Activated naive CD4-positive, alpha-beta T cell treated with anti-CD3 and anti-CD28 coated beads for 36 hours (primary cell): ENCODE measurements at regions not wholly inside any gene's neighbourhood (a gene's known extent, or its start where the extent isn't known, plus 50 kb on each side); places are given as distances from the start of the nearest gene placed in this dataset.

Experiments
- CTCF ChIA-PET: fragments of 350-600 bp; sonication (Branson Sonifier 250); formaldehyde crosslinking; loops from one replicate; lab custom pipeline; 2021; ENCODE audit warnings: antibody characterized with exemption; lab: Charles Lee
- DNase-seq: peaks from one replicate; pipeline ENCODE4 v3.0.0-alpha.2; 2020
- H3K27ac Mint-ChIP-seq: one replicate; pipeline ENCODE4 v1.8.0; 2021; ENCODE audit warnings: mild to moderate bottlenecking, mixed read lengths
- H3K27me3 Mint-ChIP-seq: one replicate; pipeline ENCODE4 v1.8.0; 2021; ENCODE audit warnings: low read depth, mixed read lengths
- H3K36me3 Mint-ChIP-seq: one replicate; pipeline ENCODE4 v1.8.0; 2021; ENCODE audit warnings: low read depth, mixed read lengths
- H3K4me1 Mint-ChIP-seq: one replicate; pipeline ENCODE4 v1.8.0; 2021; ENCODE audit warnings: low read depth, mixed read lengths
- H3K4me3 Mint-ChIP-seq: one replicate; pipeline ENCODE4 v1.8.0; 2021; ENCODE audit warnings: mild to moderate bottlenecking, moderate library complexity, mixed read lengths
- H3K9me3 Mint-ChIP-seq: one replicate; pipeline ENCODE4 v1.8.0; 2021; ENCODE audit warnings: mixed read lengths
- intact Hi-C: fragments of 100-400 bp; cut with micrococcal nuclease; formaldehyde crosslinking; loops from one replicate; pipeline ENCODE4 v1.15.1; 2023

GRCh38 chr16:6031102-6031501 lies 933.5 kb upstream of the EEF2KMT start:
- Mint-ChIP-seq H3K36me3 (no peaks in the 10 kb centered on the region), H3K4me1 (no peaks in the 10 kb centered on the region), H3K27ac (no peak overlapping the region), H3K27me3 (no peaks in the 10 kb centered on the region), H3K9me3 (peaks cover 6% of the 10 kb centered on the region), H3K4me3 (no peak overlapping the region)
- no peak for DNase-seq
- CTCF ChIA-PET, result no interaction called here
- intact Hi-C loops, result no loop called here

GRCh38 chr16:6027733-6028132 lies 930.1 kb upstream of the EEF2KMT start:
- H3K27me3 Mint-ChIP-seq, result peaks cover 1% of the 10 kb centered on the region
- peaks cover 2% of the 10 kb centered on the region for H3K9me3 Mint-ChIP-seq
- no peak overlapping the region for H3K4me3 Mint-ChIP-seq
- CTCF ChIA-PET, result no interaction called here
- intact Hi-C loops, result no loop called here
- no peak for DNase-seq
- H3K36me3 Mint-ChIP-seq, result no peaks in the 10 kb centered on the region
- H3K4me1 Mint-ChIP-seq, result no peaks in the 10 kb centered on the region
- H3K27ac Mint-ChIP-seq, result no peak overlapping the region

- CTCF ChIA-PET, result interaction anchor here (0.6 kb wide), 1 partner anchor 13 kb away, joined by 3 read pairs; no protein-coding TSS in a partner anchor
- no peak overlapping the region for H3K4me3 Mint-ChIP-seq
These were observed 925.9 kb upstream of the EEF2KMT start for GRCh38 chr16:6023449-6023848.

DNA sequence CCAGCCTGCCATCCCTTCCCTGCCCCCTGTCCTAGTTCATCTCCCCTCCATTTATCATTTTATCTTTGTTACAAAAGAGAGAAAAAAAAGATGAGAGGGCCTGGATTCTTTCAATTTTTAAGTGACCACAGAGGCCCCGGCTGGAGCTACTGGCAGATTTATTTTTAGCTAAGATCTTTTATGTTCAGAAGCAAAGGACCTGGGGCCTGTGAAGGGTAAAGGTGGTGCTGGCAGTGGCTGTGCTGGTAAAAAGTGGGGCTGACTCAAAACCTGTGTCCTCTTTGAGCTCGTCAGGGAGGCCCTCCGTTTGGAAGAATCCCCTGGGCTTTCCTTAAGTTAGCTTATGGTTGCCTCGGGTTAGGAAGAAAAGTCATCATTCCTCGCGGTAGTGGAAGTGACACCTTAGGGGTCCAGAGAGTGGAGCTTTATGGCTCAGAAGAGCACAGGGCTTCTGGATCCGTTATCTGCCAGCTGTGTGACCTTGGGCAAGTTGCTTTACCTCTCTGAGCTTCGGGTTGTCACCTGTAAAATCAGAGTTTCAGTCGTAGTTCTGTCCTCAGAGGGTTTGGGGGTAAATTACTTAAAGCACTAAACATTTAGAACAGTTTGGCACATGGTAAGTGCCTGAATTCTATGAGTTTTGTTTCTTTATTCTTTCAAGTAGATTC lies 923.8 kb upstream of the EEF2KMT start:
- CTCF ChIA-PET, result no interaction called here
- H3K4me3 Mint-ChIP-seq, result no peak overlapping the region
- H3K4me1 Mint-ChIP-seq, result no peaks in the 10 kb centered on the region
- no peaks in the 10 kb centered on the region for H3K9me3 Mint-ChIP-seq
- no peak overlapping the region for H3K27ac Mint-ChIP-seq
- no peaks in the 10 kb centered on the region for H3K36me3 Mint-ChIP-seq
- DNase-seq, result no peak
- intact Hi-C loops, result no loop called here
- H3K27me3 Mint-ChIP-seq, result peaks cover 17% of the 10 kb centered on the region

More at GRCh38 chr16:6023449-6023848, 925.9 kb upstream of the EEF2KMT start:
- Mint-ChIP-seq H3K27ac (no peak overlapping the region), H3K4me1 (no peaks in the 10 kb centered on the region), H3K27me3 (peaks cover 7% of the 10 kb centered on the region), H3K36me3 (no peaks in the 10 kb centered on the region), H3K9me3 (no peaks in the 10 kb centered on the region)
- DNase-seq, result no peak
- intact Hi-C loops, result no loop called here

- H3K27me3 Mint-ChIP-seq, result peaks cover 17% of the 10 kb centered on the region
These were observed 922.8 kb upstream of the EEF2KMT start for GRCh38 chr16:6020162-6020985.

GRCh38 chr16:6019490-6019991 lies 921.9 kb upstream of the EEF2KMT start:
- H3K27me3 Mint-ChIP-seq, result peaks cover 17% of the 10 kb centered on the region
- intact Hi-C loops, result loop anchor here (5.0 kb wide), 1 partner anchor 623 kb away; no protein-coding TSS in a partner anchor

More at GRCh38 chr16:6020162-6020985, 922.8 kb upstream of the EEF2KMT start:
- Mint-ChIP-seq H3K36me3 (no peaks in the 10 kb centered on the region), H3K4me3 (no peak overlapping the region), H3K27ac (no peak overlapping the region), H3K4me1 (no peaks in the 10 kb centered on the region), H3K9me3 (peaks cover 6% of the 10 kb centered on the region)
- CTCF ChIA-PET, result no interaction called here
- DNase-seq, result no peak
- intact Hi-C loops, result no loop called here

GRCh38 chr16:6018848-6019489 lies 921.4 kb upstream of the EEF2KMT start:
- H3K36me3 Mint-ChIP-seq, result no peaks in the 10 kb centered on the region
- no peak for DNase-seq
- no peak overlapping the region for H3K4me3 Mint-ChIP-seq
- H3K4me1 Mint-ChIP-seq, result no peaks in the 10 kb centered on the region
- peaks cover 17% of the 10 kb centered on the region for H3K27me3 Mint-ChIP-seq
- CTCF ChIA-PET, result no interaction called here
- no peak overlapping the region for H3K27ac Mint-ChIP-seq
- intact Hi-C loops, result loop anchor here (5.0 kb wide), 1 partner anchor 623 kb away; no protein-coding TSS in a partner anchor
- H3K9me3 Mint-ChIP-seq, result peaks cover 6% of the 10 kb centered on the region

More at GRCh38 chr16:6019490-6019991, 921.9 kb upstream of the EEF2KMT start:
- no peaks in the 10 kb centered on the region for H3K36me3 Mint-ChIP-seq
- no peaks in the 10 kb centered on the region for H3K4me1 Mint-ChIP-seq
- H3K4me3 Mint-ChIP-seq, result no peak overlapping the region
- DNase-seq, result no peak
- H3K9me3 Mint-ChIP-seq, result peaks cover 6% of the 10 kb centered on the region
- no peak overlapping the region for H3K27ac Mint-ChIP-seq
- CTCF ChIA-PET, result no interaction called here

DNA sequence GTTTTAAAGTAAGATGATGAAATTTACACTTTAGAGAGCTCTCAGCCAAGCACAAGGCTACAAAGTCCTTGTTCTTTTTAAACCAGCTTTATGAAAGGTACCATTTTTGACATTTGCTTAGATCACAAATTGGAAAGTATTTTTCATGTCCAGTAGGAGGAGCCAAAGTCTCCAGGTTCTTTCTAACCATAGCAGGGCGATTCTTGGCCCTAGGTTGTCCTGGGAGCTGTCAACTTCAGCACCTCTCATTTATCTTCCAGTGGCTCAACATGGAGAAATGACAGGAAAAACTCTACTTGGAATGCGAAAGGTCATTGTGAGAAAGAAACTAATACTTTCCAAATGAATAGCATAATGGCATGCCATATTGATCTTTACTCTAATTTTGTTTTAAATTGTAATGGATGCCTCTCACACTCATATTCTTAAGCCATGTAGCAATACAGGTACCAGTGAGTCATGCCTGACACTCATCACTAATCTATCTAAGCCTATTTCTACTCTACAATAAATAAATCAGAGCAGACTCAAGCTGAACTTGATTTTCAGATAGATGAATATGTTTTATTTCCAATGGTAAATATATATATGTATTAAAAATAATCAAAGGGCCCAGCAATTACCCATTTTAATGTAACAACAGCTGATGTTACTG lies 919.1 kb upstream of the EEF2KMT start:
- no peak for DNase-seq
- H3K4me1 Mint-ChIP-seq, result no peaks in the 10 kb centered on the region
- intact Hi-C loops, result loop anchor here (5.0 kb wide), 1 partner anchor 626 kb away; no protein-coding TSS in a partner anchor
- no peak overlapping the region for H3K27ac Mint-ChIP-seq
- H3K9me3 Mint-ChIP-seq, result peaks cover 6% of the 10 kb centered on the region
- peaks cover 15% of the 10 kb centered on the region for H3K27me3 Mint-ChIP-seq
- no peak overlapping the region for H3K4me3 Mint-ChIP-seq
- no peaks in the 10 kb centered on the region for H3K36me3 Mint-ChIP-seq
- CTCF ChIA-PET, result interaction anchor here (0.7 to 1.7 kb wide), 2 partner anchors 626 to 1421 kb away, joined by 3 to 4 read pairs; no protein-coding TSS in a partner anchor

GRCh38 chr16:6012716-6013115 lies 915.1 kb upstream of the EEF2KMT start:
- Mint-ChIP-seq H3K27me3 (peaks cover 3% of the 10 kb centered on the region), H3K36me3 (no peaks in the 10 kb centered on the region), H3K4me1 (no peaks in the 10 kb centered on the region), H3K4me3 (no peak overlapping the region), H3K9me3 (peaks cover 11% of the 10 kb centered on the region), H3K27ac (no peak overlapping the region)
- DNase-seq, result no peak
- intact Hi-C loops, result no loop called here
- CTCF ChIA-PET, result no interaction called here

GRCh38 chr16:6009151-6009550 lies 911.6 kb upstream of the EEF2KMT start:
- CTCF ChIA-PET, result no interaction called here
- Mint-ChIP-seq H3K9me3 (peaks cover 18% of the 10 kb centered on the region), H3K4me3 (no peak overlapping the region), H3K36me3 (no peaks in the 10 kb centered on the region), H3K27ac (no peak overlapping the region), H3K27me3 (no peaks in the 10 kb centered on the region), H3K4me1 (no peaks in the 10 kb centered on the region)
- no peak for DNase-seq
- intact Hi-C loops, result no loop called here

- CTCF ChIA-PET, result no interaction called here
- H3K4me3 Mint-ChIP-seq, result no peak overlapping the region
- intact Hi-C loops, result no loop called here
- H3K27ac Mint-ChIP-seq, result no peak overlapping the region
- no peaks in the 10 kb centered on the region for H3K36me3 Mint-ChIP-seq
- peaks cover 18% of the 10 kb centered on the region for H3K9me3 Mint-ChIP-seq
- no peaks in the 10 kb centered on the region for H3K4me1 Mint-ChIP-seq
- no peaks in the 10 kb centered on the region for H3K27me3 Mint-ChIP-seq
- DNase-seq, result no peak
These were observed 911.1 kb upstream of the EEF2KMT start for GRCh38 chr16:6008670-6009069.

GRCh38 chr16:5993356-5993755 lies 895.8 kb upstream of the EEF2KMT start:
- Mint-ChIP-seq H3K36me3 (no peaks in the 10 kb centered on the region), H3K9me3 (no peaks in the 10 kb centered on the region), H3K27me3 (no peaks in the 10 kb centered on the region), H3K4me1 (no peaks in the 10 kb centered on the region), H3K27ac (no peak overlapping the region), H3K4me3 (no peak overlapping the region)
- intact Hi-C loops, result no loop called here
- CTCF ChIA-PET, result no interaction called here
- DNase-seq, result no peak
